Mesenchymal stem cell (in vitro differentiated cells and primary cell): ENCODE measurements at regions not wholly inside any gene's neighbourhood (a gene's known extent, or its start where the extent isn't known, plus 50 kb on each side); places are given as distances from the start of the nearest gene placed in this dataset.

Experiments
- DNase-seq: peaks from one replicate; pipeline ENCODE4 v3.0.0-alpha.2; 2013
- H2AFZ ChIP-seq: one replicate; pipeline ENCODE4 v1.6.1; 2013; ENCODE audit warnings: low read depth, mild to moderate bottlenecking, control low read depth, inconsistent platforms, low read length, moderate library complexity
- H2AK5ac ChIP-seq: 2 replicates; pipeline ENCODE4 v1.6.1; 2013; ENCODE audit warnings: low read length, moderate library complexity, mild to moderate bottlenecking, inconsistent platforms; ENCODE audit not compliant: severe bottlenecking
- H2BK120ac ChIP-seq: one replicate; pipeline ENCODE4 v1.6.1; 2013; ENCODE audit warnings: low read depth, mild to moderate bottlenecking, inconsistent platforms, low read length, moderate library complexity
- H2BK12ac ChIP-seq, 2 experiments: one replicate each; pipeline ENCODE4 v1.6.1; 2013; ENCODE audit warnings: inconsistent platforms in 2 of 2, low read length in 2 of 2, mild to moderate bottlenecking in 2 of 2, moderate library complexity in 2 of 2, control low read depth in 1 of 2
- H2BK15ac ChIP-seq: one replicate; pipeline ENCODE4 v1.6.1; 2013; ENCODE audit warnings: mild to moderate bottlenecking, low read depth, inconsistent platforms; ENCODE audit not compliant: poor library complexity, severe bottlenecking
- H2BK5ac ChIP-seq: 2 replicates; pipeline ENCODE4 v1.6.1; 2013; ENCODE audit warnings: low read depth, mild to moderate bottlenecking, low read length, control low read depth, inconsistent platforms; ENCODE audit not compliant: poor library complexity, severe bottlenecking
- H3K14ac ChIP-seq, 2 experiments: one replicate each; pipeline ENCODE4 v1.6.1; 2013; ENCODE audit warnings: inconsistent platforms in 2 of 2, low read length in 2 of 2, control low read depth in 1 of 2, mild to moderate bottlenecking in 1 of 2, moderate library complexity in 1 of 2
- H3K18ac ChIP-seq, 2 experiments: one replicate each; pipeline ENCODE4 v1.6.1; 2013; ENCODE audit warnings: inconsistent platforms in 2 of 2, low read length in 2 of 2, control low read depth in 1 of 2, low read depth in 1 of 2, mild to moderate bottlenecking in 1 of 2
- H3K23ac ChIP-seq, 2 experiments: one replicate each; pipeline ENCODE4 v1.6.1; 2013; ENCODE audit warnings: inconsistent platforms in 2 of 2, low read length in 2 of 2, mild to moderate bottlenecking in 2 of 2, moderate library complexity in 2 of 2, control low read depth in 1 of 2
- H3K27ac ChIP-seq: 2 replicates; pipeline ENCODE4 v1.5.1; 2013; ENCODE audit warnings: mild to moderate bottlenecking, moderate library complexity, low read length, control low read depth, inconsistent platforms; ENCODE audit not compliant: poor library complexity, severe bottlenecking
- H3K27me3 ChIP-seq, 2 experiments: 2 replicates each; pipeline versions ENCODE4 v1.6.1 to v1.7.0; 2013; ENCODE audit warnings: low read length in 2 of 2, mild to moderate bottlenecking in 2 of 2, moderate library complexity in 2 of 2, control low read depth in 1 of 2, inconsistent platforms in 1 of 2; ENCODE audit not compliant: control insufficient read depth in 1 of 2, insufficient read depth in 1 of 2
- H3K36me3 ChIP-seq, 2 experiments: 2 replicates each; pipeline versions ENCODE4 v1.6.1 to v1.7.0; 2013; ENCODE audit warnings: low read length in 2 of 2, control low read depth in 1 of 2, inconsistent platforms in 1 of 2, low read depth in 1 of 2, mild to moderate bottlenecking in 1 of 2; ENCODE audit not compliant: insufficient read depth in 2 of 2, control insufficient read depth in 1 of 2
- H3K4ac ChIP-seq, 2 experiments: one replicate each; pipeline ENCODE4 v1.6.1; 2013; ENCODE audit warnings: inconsistent platforms in 2 of 2, low read length in 2 of 2, mild to moderate bottlenecking in 2 of 2, moderate library complexity in 2 of 2, control low read depth in 1 of 2, low read depth in 1 of 2
- H3K4me1 ChIP-seq: 2 replicates; pipeline ENCODE4 v1.6.1; 2013; ENCODE audit warnings: low read depth, low read length, control low read depth; ENCODE audit not compliant: control insufficient read depth, insufficient read depth
- H3K4me2 ChIP-seq: 2 replicates; pipeline ENCODE4 v1.6.1; 2013; ENCODE audit warnings: low read length, mild to moderate bottlenecking, inconsistent platforms; ENCODE audit not compliant: poor library complexity, severe bottlenecking
- H3K4me3 ChIP-seq, 2 experiments: 2 replicates each; pipeline versions ENCODE4 v1.5.1 to v1.7.0; 2013; ENCODE audit warnings: low read length in 2 of 2, mild to moderate bottlenecking in 2 of 2, control low read depth in 1 of 2, low read depth in 1 of 2; ENCODE audit not compliant: insufficient read depth in 1 of 2
- H3K79me1 ChIP-seq: replicated peaks from 2 replicates; pipeline ENCODE4 v1.6.1; 2013; ENCODE audit warnings: mild to moderate bottlenecking, control low read depth, low read length, inconsistent platforms; ENCODE audit not compliant: poor library complexity, severe bottlenecking
- H3K9ac ChIP-seq: 2 replicates; pipeline ENCODE4 v1.7.0; 2013; ENCODE audit warnings: mild to moderate bottlenecking, low read length, moderate library complexity
- H3K9me3 ChIP-seq: 2 replicates; pipeline ENCODE4 v1.7.0; 2013; ENCODE audit warnings: mild to moderate bottlenecking, low read length; ENCODE audit not compliant: control insufficient read depth
- H4K8ac ChIP-seq: one replicate; pipeline ENCODE4 v1.6.1; 2013; ENCODE audit warnings: inconsistent platforms, mild to moderate bottlenecking, low read length, moderate library complexity
- H4K91ac ChIP-seq: one replicate; pipeline ENCODE4 v1.6.1; 2013; ENCODE audit warnings: mild to moderate bottlenecking, low read length, inconsistent platforms
- WGBS: methylation state at CpG from one replicate; pipeline ENCODE4 v1.1.7; 2013; ENCODE audit warnings: mixed read lengths; 5-methylcytosine and 5-hydroxymethylcytosine counted together

- no peak overlapping the region for H2AFZ ChIP-seq
- no peak overlapping the region for H3K4ac ChIP-seq
- peaks cover 0 to 74% of the 10 kb centered on the region in 2 experiments for H3K27me3 ChIP-seq
- no peak overlapping the region for H2BK12ac ChIP-seq
- H2BK120ac ChIP-seq, result no peak overlapping the region
- peaks cover 4% of the 10 kb centered on the region for H3K9me3 ChIP-seq
- no peak overlapping the region for H3K4me3 ChIP-seq
- WGBS, result 86% methylated on average over 5 of the region's 5 CpGs
- H2BK15ac ChIP-seq, result no peak overlapping the region
- H2AK5ac ChIP-seq, result no peak overlapping the region
- H3K4me2 ChIP-seq, result no peak overlapping the region
- no peak overlapping the region for H4K8ac ChIP-seq
- H3K23ac ChIP-seq, result no peak overlapping the region
- no peak overlapping the region for H4K91ac ChIP-seq
- H3K27ac ChIP-seq, result no peak overlapping the region
- no peak overlapping the region for H3K9ac ChIP-seq
- no peaks in the 10 kb centered on the region for H3K79me1 ChIP-seq
- no peak overlapping the region for H3K14ac ChIP-seq
- H2BK5ac ChIP-seq, result no peak overlapping the region
- H3K36me3 ChIP-seq, result no peaks in the 10 kb centered on the region
- no peak for DNase-seq
- no peaks in the 10 kb centered on the region for H3K4me1 ChIP-seq
- H3K18ac ChIP-seq, result no peak overlapping the region
These were observed 70.3 kb upstream of the ADAMTS16 start for GRCh38 chr5:5069851-5070250.

- Histone ChIP-seq H4K8ac (no peak overlapping the region), H2BK5ac (no peak overlapping the region), H3K4me1 (no peaks in the 10 kb centered on the region), H2BK12ac (no peak overlapping the region), H3K23ac (no peak overlapping the region), H3K4me2 (no peak overlapping the region), H2BK15ac (no peak overlapping the region), H4K91ac (no peak overlapping the region), H3K14ac (no peak overlapping the region), H3K9me3 (peaks cover 4% of the 10 kb centered on the region), H2AK5ac (no peak overlapping the region), H3K27me3 (peaks cover 0 to 57% of the 10 kb centered on the region in 2 experiments), H3K9ac (no peak overlapping the region), H2AFZ (no peak overlapping the region), H3K4ac (no peak overlapping the region), H2BK120ac (no peak overlapping the region), H3K79me1 (no peaks in the 10 kb centered on the region), H3K18ac (no peak overlapping the region), H3K27ac (no peak overlapping the region), H3K4me3 (no peak overlapping the region), H3K36me3 (no peaks in the 10 kb centered on the region)
- DNase-seq, result no peak
- 58% methylated on average over 5 of the region's 5 CpGs for WGBS
These were observed 68.6 kb upstream of the ADAMTS16 start for GRCh38 chr5:5071554-5071953.

GRCh38 chr5:5077236-5077635 lies 62.9 kb upstream of the ADAMTS16 start:
- Histone ChIP-seq H3K27me3 (peaks cover 0 to 39% of the 10 kb centered on the region in 2 experiments), H2BK15ac (no peak overlapping the region), H3K79me1 (no peaks in the 10 kb centered on the region), H3K9ac (no peak overlapping the region), H2BK120ac (no peak overlapping the region), H3K36me3 (no peaks in the 10 kb centered on the region), H2AK5ac (no peak overlapping the region), H3K27ac (no peak overlapping the region), H3K4me3 (no peak overlapping the region), H2AFZ (no peak overlapping the region), H3K4me1 (no peaks in the 10 kb centered on the region), H3K18ac (no peak overlapping the region), H2BK12ac (no peak overlapping the region), H3K23ac (no peak overlapping the region), H4K8ac (no peak overlapping the region), H4K91ac (no peak overlapping the region), H3K14ac (no peak overlapping the region), H3K9me3 (no peaks in the 10 kb centered on the region), H2BK5ac (no peak overlapping the region), H3K4ac (no peak overlapping the region), H3K4me2 (no peak overlapping the region)
- no peak for DNase-seq
- WGBS, result no CpG with 5 or more reads among the region's 1 CpG

- Histone ChIP-seq H2BK12ac (no peak overlapping the region), H3K4me2 (no peak overlapping the region), H3K79me1 (no peaks in the 10 kb centered on the region), H3K9ac (no peak overlapping the region), H3K27ac (no peak overlapping the region), H3K23ac (no peak overlapping the region), H3K14ac (no peak overlapping the region), H3K4me3 (no peak overlapping the region), H4K91ac (no peak overlapping the region), H2BK5ac (no peak overlapping the region), H2BK120ac (no peak overlapping the region), H2BK15ac (no peak overlapping the region), H3K18ac (no peak overlapping the region), H3K4ac (no peak overlapping the region), H3K4me1 (no peaks in the 10 kb centered on the region), H3K27me3 (peaks cover 0 to 29% of the 10 kb centered on the region in 2 experiments), H2AK5ac (no peak overlapping the region), H3K9me3 (no peaks in the 10 kb centered on the region), H2AFZ (no peak overlapping the region), H3K36me3 (no peaks in the 10 kb centered on the region), H4K8ac (no peak overlapping the region)
- 68% methylated on average over 9 of the region's 9 CpGs for WGBS
- DNase-seq, result no peak
These were observed 61.9 kb upstream of the ADAMTS16 start for GRCh38 chr5:5078009-5078897.
